ENCODE measurements at regions not wholly inside any gene's neighbourhood (a gene's known extent, or its start where the extent isn't known, plus 50 kb on each side); places are given as distances from the start of the nearest gene placed in this dataset.
"Not testable (repeated sequence)": the region's sequence is repeated elsewhere in the genome, so short reads cannot be mapped to it uniquely, and the experiment has no call there.

DNA sequence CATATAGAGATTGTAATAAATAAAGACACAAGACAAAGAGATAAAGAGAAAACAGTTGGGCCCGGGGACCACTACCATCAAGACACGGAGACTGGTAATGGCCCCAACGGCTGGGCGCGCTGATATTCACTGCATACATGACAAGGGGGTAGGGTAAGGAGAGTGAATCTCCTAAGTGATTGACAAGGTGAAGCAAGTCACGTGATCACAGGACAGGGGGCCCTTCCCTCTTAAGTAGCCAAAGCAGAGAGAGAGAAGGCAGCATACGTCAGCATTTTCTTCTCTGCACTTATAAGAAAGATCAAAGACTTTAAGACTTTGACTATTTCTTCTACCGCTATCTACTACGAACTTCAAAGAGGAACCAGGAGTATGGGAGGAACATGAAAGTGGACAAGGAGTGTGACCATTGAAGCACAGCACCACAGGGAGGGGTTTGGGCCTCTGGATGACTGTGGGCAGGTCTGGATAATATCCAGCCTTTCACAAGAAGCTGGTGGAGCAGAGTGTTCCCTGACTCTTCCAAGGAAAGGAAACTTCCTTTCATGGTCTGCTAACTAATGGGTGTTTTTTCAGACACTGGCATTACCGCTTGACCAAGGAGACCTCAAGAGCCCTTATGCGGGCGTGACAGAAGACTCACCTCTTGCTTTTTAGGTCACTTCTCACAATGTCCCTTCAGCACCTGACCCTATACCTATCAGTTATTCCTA is 75.6 kb downstream of the MRPL39 start:
- not testable (repeated sequence) for DNase-seq

DNA sequence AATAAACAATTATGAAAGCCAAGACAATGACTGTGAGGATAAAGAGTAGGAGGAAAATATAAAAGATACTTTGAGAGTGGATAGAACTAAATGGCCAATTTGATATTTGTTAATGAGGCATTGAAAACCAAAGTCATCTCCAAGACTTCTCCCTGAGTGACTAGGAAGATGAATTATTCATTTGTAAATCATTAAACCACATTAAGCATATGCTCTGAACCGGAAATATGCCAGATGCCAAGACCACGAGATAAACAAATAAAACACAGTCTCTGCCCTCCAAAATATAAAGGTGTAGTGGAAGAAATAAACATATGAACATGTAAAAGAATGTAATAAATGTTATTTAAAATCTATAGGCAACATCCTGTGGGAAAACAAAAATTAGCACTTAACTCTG is 78.8 kb downstream of the MRPL39 start:
- no peak for DNase-seq

DNA sequence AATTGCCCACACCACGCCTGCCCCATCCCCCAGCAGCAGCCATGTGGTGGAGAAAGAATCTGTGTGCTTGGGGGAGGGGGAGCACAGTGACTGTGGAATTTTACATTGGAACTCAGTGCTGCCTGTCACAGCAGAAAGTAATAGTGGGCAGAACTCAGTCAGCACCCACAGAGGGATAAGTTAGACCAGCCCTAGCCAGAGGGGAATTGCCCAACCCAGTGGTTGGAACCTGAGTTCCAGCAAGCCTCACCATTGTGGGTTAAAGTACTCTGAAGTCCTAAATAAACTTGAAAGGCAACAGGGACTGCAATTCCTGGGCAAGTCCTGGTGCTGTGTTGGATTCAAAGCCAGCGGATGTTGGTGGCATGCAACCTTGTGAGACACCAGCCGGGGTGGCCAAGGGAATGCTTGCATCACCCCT is 88.8 kb downstream of the MRPL39 start:
- no peak for DNase-seq

DNA sequence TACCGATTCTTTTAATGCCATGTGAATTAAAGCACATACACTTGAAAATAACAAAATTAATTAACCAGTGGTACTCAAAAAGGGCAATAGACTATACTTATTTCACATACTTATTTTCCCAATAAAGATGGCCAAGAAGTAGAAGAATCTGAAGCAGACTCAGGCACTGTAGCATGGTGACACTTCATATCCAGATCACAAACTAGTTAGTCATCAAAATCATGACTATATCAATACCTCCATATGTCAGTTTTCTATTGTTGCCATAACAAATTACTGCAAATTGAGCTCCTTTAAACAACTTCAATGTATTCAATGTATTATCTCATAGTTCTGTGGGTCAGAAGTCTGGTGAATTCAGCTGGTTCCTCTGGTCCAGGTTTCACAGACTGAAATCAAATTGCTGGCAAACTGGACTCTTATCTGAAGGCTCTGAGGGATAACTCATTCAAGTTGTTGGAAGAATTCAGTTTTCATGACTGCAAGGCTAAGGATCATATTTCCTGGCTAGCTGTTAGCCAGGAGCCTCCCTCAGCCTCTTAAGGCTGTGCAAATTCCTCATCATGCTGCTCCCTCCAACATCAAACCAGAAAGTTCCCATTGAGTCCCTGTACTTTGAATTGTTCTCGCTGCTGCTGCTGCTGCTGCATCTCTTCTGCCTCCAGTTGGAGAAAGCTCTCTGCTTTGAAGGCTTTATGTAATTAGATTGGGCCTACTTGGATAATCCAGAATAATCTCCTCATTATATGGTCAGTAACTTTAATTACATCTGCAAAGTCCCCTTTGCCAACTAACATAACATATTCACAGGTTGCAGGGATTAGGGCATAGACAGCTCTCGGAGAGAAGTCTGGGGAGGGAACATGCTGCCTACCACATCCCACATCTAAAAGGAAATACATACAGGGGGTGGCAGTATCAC is 91.5 kb downstream of the MRPL39 start:
- DNase-seq, result no peak

DNA sequence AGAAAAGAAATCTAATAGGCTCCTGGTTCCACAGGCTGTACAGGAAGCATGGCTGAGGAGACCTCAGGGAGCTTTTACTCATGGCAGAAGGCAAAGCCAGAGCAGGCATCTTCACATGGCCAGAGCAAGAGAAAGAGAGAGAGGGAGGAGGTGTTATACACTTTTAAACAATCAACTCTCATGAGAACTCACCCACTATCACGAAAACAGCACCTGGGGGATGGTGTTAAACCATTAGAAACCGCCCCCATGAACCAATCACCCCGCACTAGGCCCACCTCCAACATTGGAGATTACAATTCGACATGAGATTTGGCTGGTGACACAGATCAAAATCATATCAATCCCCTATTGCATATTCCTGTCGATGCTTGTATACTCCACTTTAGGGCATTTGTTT is 93.5 kb downstream of the MRPL39 start:
- DNase-seq, result peak; percentile 34

DNA sequence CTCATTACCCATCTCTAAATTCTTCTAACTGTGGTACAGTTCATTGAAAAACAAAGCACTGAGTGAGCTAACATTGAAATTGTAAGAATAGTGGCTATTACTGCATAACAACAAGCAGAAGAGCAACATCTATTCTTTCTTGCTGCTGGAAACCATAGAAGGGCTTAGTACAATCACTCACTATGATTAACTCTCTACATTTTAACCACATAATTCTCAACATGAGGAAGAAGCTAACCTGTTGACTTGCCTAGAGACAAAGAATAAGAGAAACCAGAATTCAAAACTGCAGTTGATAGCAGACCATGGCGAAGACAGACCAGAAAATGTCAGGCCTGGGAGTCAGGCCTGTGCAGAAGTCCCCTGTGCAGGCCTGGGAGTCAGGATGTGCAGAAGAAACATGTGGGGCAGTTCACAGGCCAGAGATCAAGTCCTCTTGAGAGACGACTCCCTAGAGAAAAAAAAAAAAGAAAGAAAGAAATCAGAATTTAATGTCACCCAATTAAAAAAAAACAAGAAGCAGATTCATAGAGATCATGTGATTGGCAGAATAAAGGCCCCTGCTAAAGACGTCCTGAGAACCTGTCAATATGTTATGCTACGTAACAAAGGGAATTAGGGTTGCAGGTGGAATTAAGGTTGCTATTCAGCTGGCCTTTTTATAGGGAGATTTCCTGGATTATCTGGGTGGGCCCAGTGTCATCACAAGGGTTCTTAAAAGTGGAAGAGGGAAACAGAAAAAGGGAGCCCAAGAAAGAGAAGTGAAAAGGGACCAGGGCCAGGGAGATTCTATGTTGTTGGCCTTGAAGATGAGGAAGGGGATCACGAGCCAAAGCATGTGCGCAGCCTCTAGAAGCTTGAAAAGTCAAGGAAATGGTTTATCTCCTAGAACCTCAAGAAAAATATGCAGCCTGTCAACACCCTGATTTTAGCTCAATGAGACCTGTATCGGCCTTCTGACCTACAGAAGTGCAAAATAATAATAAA is 94.9 kb downstream of the MRPL39 start:
- DNase-seq, result peak; percentile 14

DNA sequence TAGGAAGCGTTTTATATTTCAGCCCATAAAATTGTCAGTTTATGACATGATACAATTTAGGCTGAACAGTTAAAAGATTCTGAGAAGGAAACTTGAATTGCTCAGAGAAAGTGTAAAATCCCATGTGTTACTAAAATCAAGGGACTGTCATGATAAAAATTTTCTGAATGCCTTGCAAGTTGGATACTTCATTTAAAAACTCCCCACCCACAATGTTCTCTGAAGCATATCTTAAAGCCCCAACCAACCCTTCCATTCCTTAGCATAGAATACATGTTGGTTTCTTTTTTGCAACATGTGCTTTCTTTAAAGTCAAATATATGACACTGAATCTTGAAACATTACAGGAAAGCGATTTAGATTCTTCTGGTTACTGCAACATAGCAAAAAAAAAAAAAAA is 97.4 kb downstream of the MRPL39 start:
- DNase-seq, result no peak

DNA sequence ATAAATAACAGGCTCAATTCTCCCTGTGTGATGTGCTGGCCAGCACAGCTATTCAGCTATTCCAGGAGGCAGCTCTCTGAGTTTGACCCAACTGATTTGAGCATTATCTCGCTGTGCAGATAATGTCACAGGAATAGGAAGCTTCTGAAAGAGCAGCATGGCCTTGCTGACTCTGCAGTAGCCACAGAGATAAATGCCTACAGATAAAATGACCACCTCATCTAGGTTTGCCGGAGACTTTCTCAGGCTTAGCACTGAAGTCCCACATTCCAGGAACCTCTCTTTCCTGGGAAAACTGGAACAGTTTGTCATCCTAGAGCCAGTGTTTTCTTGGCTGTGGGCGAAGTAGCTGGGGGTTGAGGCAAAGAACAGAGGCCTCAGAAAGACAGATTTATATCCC is 98.9 kb downstream of the MRPL39 start:
- DNase-seq, result no peak

DNA sequence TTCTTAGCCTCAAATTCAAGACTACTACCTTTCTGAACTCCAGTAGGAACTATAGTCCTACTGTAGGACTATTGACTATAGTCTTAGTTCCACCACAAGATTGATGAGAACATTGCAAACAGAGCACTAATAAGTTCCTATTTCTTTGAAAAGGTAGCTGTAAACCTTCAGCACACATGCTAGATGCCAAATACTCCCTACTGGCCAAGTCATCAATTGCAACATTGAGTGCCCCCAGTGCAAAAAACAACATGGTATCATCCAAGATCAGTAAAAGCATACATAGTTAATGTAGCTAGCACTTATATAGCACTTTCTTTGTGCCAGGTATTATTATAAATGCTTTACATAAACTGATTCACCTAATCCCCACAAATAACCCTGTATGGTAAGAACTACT is 99.8 kb downstream of the MRPL39 start:
- DNase-seq, result peak; percentile 34

DNA sequence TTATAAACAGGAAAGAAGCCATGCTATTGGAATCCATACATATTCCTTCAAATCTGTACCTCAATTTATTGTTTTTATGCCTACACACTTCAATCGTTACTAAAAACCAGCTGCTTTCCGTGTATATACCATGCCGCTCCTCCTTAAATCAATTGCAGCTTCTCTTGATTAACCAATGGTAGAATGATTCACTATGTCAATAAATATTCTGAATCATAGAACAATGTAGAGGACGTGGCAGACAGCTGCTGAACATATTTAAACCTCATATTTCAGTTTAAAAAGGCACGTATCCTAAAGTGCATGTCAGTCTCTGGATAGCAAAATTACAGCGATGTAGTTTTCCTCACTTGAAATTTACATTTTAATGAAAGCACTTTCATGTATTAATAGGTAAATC is 100.4 kb downstream of the MRPL39 start:
- no peak for DNase-seq

DNA sequence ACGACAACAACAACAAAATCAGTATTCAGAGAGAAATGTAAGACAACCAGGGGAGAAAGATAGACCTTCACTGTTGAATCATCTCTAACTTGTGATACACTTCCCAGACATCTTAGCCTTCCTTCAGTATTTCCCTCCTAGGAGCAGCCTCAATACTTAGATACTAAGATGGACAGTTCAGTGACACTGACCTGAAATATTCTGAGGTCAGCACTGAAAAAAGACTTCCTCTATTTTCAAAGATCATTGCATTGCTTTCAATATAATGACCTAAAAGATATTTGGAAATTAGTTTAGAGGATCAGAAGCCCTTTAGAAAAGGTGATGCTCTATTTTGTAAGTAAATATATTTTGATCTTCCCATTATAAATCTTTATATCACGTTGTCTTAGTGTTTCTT is 101.0 kb downstream of the MRPL39 start:
- DNase-seq, result no peak

DNA sequence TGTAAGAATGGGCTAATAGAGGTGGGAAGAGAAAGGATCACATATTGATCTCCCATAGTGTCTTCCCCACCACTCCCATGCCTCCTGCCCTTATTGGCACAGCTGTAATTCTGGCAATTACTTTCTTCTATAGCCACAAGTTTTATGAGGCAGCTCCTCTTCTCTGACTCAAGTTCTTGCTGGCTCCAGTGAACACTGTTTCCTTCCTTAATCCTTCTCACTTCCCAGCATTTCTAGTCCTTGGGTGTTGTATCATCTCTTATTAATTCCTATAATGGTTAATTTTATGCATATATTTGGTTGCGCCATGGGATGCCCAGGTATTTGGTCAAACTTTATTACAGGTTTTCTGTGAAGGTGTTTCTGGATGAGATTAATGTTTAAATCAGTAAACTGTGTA is 103.3 kb downstream of the MRPL39 start:
- no peak for DNase-seq

DNA sequence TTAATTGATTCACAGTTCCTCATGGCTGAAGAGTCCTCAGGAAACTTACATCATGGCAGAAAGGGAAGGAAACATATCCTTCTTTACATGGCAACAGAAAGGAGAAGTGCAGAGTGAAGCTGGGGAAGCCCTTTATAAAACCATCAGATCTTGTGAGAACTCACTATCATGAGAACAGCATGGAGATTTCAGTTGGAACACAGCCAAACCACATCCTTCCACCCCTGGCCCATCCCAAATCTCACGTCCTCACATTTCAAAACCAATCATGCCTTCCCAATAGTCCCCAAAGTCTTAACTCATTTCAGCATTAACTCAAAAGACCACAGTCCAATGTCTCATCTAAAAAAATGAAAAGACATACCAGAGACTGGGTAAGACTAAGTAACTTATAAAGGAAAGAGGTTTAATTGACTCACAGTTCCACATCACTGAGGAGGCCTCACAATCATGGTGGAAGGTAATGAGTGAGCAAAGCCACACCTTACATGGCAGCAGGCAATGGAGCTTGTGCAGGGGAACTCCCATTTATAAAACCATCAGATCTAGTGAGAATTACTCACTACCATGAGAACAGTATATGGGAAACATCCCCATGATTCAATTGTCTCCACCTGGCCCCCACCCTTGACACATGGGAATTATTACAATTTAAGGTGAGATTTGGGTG is 105.2 kb downstream of the MRPL39 start:
- DNase-seq, result peak; percentile 79

DNA sequence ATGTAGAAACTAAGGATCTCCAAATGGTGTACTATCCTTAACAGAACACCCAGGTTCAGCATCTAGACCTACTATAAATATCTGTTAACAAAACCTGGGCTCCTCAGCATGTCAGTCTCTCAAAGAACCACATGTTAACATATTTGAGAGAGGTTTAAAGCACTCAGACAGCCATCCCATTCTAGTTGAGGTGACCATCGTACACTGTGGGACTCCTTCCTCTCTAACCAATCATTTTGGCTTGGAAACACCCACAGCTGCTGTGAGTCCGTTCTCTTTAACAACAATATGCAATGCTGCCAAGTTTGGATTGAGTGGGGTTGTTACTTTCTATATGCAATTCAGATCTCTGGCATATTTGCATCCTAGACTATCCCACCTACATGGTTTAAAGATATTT is 105.8 kb downstream of the MRPL39 start:
- peak; percentile 19 for DNase-seq

DNA sequence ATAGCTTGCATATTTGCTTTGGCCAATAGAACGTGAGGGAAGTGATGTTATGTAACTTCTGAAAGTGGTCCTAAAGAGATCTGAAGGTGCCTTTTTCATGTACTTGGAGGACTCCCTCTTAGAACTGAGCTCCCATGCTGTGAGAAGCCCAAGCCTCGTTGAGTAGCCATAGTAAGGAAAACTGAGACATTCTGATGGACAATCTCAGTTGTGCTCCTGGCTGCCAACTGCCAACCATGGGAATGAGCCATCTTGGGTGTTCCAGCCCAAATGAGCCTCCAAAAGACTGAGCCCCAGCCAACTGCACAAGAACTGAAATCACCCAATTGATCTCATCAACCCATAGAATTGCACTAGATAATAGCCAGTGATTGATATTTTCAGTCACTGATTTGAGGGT is 106.7 kb downstream of the MRPL39 start:
- no peak for DNase-seq

DNA sequence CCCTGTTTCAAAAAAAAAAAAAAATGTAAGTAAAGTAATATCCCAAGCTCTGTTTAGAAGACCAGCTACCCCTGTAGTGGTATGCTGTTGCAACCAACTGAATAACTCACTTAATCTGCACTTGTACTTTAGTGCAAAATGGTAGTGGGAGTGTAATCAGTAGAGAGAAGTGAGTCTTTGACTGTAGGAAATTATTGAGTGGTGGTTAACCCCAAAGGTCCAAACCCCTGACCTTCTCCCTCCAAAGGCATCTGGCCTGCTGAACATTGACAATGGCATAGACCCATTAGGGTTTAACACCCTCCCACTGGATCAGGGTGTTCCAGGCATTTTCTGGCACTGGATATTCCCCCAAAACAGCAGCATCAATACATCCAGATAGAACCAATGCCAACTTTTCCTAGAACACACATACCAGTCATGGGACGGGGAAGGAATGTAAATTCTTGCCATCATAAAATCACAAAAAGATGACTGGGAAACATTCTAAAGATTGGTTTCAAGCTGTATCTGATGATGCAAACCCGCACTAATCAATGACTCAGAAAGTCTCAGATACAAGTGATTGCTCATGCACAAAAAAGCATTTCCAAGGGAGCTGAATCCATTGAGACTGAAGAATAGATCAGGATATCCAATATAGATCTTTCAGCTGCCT is 110.3 kb downstream of the MRPL39 start:
- no peak for DNase-seq

DNA sequence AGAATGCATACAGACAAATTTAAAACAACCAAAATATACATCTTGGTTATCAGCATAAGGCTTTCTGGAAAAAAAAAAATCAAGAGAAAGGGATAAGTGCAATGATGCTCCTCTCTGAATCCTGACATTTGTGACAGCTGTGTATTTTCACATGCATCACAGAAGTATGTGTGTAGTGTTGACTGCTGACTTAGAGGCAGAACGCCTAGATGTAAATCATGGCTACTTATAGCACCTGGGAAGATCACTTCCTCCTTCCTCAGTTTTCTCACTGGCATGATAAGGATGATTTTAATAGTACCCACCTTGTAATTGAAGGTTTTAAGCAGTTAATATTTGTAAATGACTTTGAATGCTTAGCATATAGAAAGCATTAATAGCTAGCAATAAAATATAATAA is 112.5 kb downstream of the MRPL39 start:
- DNase-seq, result no peak

DNA sequence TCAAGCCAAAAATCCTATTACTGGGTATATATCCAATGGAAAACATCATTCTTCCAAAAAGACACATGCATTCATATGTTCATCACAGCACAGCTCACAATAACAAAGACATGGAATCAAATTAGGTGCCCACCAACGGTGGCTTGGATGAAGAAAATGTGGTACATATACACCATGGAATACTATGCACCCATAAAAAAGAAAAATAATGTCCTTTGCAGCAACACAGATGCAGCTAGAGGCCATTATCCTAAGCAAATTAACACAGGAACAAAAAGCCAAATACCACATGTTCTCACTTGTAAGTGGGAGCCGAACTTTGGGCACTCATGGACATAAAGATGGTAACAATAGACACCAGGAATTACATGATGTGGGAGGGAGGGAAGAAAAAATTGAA is 113.6 kb downstream of the MRPL39 start:
- no peak for DNase-seq

DNA sequence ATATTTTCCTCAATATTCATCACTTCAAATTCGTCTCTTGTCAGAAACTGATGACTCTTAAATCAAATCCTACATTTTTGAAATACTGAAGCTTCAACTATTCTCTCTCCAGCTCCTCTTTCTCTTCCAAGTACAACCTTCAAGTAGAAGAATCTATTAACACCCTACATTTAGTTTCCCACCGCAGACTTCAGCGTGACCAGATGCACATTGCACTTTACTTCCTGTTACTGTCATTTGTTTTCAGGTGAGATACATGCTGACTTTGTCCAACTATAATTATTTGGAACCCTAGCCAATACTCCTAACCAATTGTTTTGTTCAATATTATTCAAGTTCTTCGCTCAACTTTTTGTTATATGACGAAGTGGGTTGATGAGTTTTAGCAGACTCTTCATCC is 116.0 kb downstream of the MRPL39 start:
- DNase-seq, result no peak

DNA sequence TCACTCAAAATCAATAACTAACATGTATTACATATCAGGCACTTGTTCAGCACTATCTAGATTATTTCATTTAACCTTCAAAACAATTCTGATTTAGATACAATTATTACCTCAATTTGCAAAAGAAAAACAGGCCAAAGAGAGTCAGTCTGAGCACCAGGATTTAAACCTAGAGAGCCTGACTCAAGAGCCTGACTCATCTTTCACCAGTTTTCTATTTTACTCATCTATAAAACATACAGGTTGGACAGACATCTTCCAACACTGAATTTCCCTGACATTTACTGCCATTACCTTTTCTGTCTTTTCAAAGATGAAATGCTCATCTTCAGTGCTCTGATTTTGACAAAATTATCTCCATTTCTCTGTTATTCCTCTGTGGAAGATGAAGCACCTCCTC is 116.5 kb downstream of the MRPL39 start:
- DNase-seq, result no peak

DNA sequence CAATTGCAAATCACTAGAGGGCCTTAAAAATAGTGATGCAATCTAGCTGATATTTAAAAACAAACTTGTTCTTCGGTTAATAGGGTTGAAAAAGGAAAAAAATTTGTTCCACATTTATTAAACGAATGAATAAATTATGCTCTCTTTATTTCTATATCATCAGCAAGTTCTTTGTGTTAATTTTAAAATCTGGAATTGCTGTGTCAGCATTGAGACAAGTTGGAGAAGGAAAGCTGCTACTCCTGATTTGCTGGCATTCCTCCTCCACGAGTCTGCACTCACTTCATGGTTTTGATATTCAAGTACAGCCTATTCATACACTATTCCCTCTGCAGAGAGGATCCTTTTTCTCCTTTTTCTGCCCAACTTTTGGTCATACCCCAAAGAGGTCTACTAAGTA is 117.6 kb downstream of the MRPL39 start:
- no peak for DNase-seq

DNA sequence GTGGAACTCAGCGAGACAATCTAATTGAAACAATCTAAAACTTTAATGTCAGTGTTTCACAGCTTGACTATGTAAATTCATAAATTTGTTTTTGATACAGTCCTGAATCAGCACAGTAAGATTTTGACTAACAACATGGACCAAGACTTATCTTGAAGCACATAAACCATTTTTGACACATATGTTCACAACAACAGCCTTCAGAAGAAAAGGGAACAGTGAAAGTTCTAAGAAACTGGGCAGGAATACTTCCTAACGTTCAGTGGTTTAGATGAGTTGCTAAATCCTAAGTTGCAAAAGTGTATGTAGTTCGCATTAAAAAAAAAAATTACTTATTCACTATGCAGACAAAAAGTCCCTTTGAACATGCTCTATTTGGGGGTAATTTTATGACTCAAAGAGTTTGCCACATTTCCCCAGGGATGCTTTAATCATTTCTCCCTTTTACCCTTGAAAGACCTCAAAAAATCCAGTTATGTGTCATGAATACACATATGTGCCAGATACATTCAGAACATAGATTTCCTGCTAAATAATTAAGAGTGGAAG is 120.2 kb downstream of the MRPL39 start:
- DNase-seq, result no peak
